Lower lobe of right lung (tissue), 2 donors: ENCODE measurements at regions not wholly inside any gene's neighbourhood (a gene's known extent, or its start where the extent isn't known, plus 50 kb on each side); places are given as distances from the start of the nearest gene placed in this dataset.
"Not testable (repeated sequence)": the region's sequence is repeated elsewhere in the genome, so short reads cannot be mapped to it uniquely, and the experiment has no call there.

Experiments
- ATAC-seq, 2 donors: fragments of 200-7000 bp; cut with Tn5 transposase; one replicate each; pipeline ENCODE4 v1.9.1; 2020 to 2022; ENCODE audit warnings: mild to moderate bottlenecking in 2 of 2, moderate library complexity in 2 of 2
- DNase-seq: peaks from one replicate; pipeline ENCODE4 v3.0.0-alpha.2; 2020
- H3K27ac ChIP-seq: fragments of 200-600 bp; one replicate; pipeline ENCODE4 v1.8.0; 2022
- H3K27me3 ChIP-seq: fragments of 200-600 bp; one replicate; pipeline ENCODE4 v1.8.0; 2022; ENCODE audit warnings: low read depth
- H3K36me3 ChIP-seq: fragments of 200-600 bp; one replicate; pipeline ENCODE4 v1.8.0; 2022; ENCODE audit warnings: mild to moderate bottlenecking
- H3K4me1 ChIP-seq: fragments of 200-600 bp; one replicate; pipeline ENCODE4 v1.8.0; 2022
- H3K4me3 ChIP-seq: fragments of 200-600 bp; one replicate; pipeline ENCODE4 v1.8.0; 2022; ENCODE audit warnings: mild to moderate bottlenecking
- H3K9me3 ChIP-seq: fragments of 200-600 bp; one replicate; pipeline ENCODE4 v1.8.0; 2022
- intact Hi-C: fragments of 100-400 bp; cut with DNase I; formaldehyde crosslinking; loops from one replicate; pipeline ENCODE4 v1.11.0; 2022
- TF ChIP-seq, protein P1 (sequence below): fragments of 200-600 bp; IDR thresholded peaks from one replicate; pipeline ENCODE4 v1.8.0; 2022; ENCODE audit warnings: antibody characterized with exemption, mild to moderate bottlenecking
- donor health status: DM: no; HTN: yes; CAD: no; lungs with severe emphysema.

- Histone ChIP-seq H3K4me1 (peaks cover 8% of the 10 kb centered on the region), H3K27ac (no peak overlapping the region), H3K9me3 (no peaks in the 10 kb centered on the region), H3K27me3 (no peaks in the 10 kb centered on the region), H3K36me3 (no peaks in the 10 kb centered on the region), H3K4me3 (no peak overlapping the region)
- intact Hi-C loops, result no loop called here
- ATAC-seq, result peak; percentile 23 to 42
- no peak for DNase-seq
- TF ChIP-seq, protein P1, sequence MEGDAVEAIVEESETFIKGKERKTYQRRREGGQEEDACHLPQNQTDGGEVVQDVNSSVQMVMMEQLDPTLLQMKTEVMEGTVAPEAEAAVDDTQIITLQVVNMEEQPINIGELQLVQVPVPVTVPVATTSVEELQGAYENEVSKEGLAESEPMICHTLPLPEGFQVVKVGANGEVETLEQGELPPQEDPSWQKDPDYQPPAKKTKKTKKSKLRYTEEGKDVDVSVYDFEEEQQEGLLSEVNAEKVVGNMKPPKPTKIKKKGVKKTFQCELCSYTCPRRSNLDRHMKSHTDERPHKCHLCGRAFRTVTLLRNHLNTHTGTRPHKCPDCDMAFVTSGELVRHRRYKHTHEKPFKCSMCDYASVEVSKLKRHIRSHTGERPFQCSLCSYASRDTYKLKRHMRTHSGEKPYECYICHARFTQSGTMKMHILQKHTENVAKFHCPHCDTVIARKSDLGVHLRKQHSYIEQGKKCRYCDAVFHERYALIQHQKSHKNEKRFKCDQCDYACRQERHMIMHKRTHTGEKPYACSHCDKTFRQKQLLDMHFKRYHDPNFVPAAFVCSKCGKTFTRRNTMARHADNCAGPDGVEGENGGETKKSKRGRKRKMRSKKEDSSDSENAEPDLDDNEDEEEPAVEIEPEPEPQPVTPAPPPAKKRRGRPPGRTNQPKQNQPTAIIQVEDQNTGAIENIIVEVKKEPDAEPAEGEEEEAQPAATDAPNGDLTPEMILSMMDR, result no peak
Measured at GRCh38 chr2:111522231-111522768, 361.7 kb downstream of the ANAPC1 start.

DNA sequence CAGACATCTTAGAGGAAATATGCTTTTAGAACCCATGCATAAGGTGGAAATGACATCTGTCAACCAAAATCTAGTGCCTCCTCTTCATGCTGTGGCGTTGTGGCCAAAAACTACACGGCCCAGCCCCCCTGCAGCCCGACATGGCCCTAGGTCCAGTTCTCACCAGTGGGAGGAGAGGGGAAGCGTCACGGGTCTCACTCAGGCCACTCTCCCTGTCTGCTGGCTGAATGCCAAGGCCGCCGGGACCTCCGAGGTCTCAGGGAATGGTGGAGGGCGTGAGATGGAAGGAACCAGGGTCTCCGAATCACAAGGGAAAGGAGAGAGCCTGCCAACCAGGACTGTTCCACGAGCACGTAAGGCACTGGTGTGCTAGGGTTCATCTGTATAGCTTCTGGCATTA lies 361.0 kb downstream of the ANAPC1 start:
- DNase-seq, result no peak

GRCh38 chr2:111525026-111525425 lies 359.0 kb downstream of the ANAPC1 start:
- H3K36me3 ChIP-seq, intact Hi-C loops, ATAC-seq, H3K9me3 ChIP-seq, H3K27me3 ChIP-seq, H3K4me1 ChIP-seq, H3K4me3 ChIP-seq, H3K27ac ChIP-seq, DNase-seq: not testable (repeated sequence)

More for the DNA sequence above, 361.0 kb downstream of the ANAPC1 start:
- Histone ChIP-seq H3K36me3 (no peaks in the 10 kb centered on the region), H3K9me3 (no peaks in the 10 kb centered on the region), H3K4me1 (peaks cover 8% of the 10 kb centered on the region), H3K27me3 (no peaks in the 10 kb centered on the region), H3K27ac (no peak overlapping the region), H3K4me3 (no peak overlapping the region)
- TF ChIP-seq, protein P1, result no peak
- intact Hi-C loops, result no loop called here
- ATAC-seq, result no peak

DNA sequence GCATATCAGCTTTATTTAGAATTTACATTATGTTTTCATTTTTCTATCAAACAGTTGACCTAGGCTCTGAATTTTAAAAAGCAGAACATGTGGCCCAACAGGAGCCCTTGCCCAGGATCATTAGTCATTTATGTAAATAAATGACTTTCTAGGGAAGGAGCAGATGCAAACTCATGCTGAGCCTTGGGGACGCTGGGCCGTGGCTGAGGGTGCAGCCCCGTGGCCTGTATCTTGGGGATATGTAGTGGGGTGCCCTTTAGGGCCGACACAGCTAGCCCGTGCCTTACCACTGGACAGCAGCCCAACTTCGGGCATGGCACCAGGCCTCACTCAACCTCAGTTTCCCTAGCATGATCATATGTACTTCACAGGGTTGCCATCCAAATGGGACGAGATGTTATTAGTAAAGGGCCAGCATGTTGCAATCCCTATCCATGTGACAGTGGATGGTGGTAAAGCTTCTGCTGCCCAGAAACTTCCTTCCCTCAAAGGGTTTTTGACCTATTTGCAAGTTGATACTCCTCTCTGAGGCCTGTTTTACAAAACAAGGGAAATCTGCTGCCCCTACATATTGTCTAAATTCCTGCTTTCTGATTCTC lies 357.9 kb downstream of the ANAPC1 start:
- H3K9me3 ChIP-seq, result not testable (repeated sequence)

DNA sequence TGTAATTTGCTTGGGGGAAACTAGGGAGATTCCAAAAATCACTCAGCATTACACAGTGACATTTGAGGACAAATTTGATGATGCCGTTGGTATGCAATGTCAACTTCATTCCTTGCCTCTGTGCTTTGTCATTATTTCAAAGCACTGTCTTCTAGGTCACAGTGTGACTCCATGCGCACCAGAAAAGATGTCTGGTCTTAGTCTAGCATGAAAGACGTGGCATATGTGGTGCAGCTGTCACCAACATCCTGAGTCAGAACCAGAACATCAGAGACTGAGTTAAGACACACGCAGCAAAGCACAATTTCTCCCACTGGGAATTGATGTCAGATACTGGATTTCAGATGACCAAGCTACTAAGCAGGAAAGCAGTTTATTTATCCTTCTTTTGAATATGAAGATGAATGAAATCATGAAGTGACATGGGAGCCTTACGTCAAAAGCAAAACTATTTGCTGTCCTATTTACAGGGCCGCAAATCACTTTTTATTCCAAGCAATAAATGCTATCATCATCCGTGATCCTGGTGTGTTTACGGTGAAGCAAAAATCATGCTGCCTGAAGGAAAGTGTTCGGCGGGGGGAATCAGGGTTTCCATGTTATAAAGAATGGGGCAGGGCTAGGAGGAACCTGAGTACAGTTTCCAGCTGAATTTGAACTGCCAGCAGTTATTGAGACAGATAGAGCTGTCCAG lies 356.1 kb downstream of the ANAPC1 start:
- H3K36me3 ChIP-seq, H3K9me3 ChIP-seq, intact Hi-C loops, H3K27ac ChIP-seq, DNase-seq, ATAC-seq, H3K4me3 ChIP-seq, H3K4me1 ChIP-seq, H3K27me3 ChIP-seq: not testable (repeated sequence)

More for the DNA sequence above, 357.9 kb downstream of the ANAPC1 start:
- intact Hi-C loops, H3K4me3 ChIP-seq, H3K27me3 ChIP-seq, H3K27ac ChIP-seq, H3K36me3 ChIP-seq, H3K4me1 ChIP-seq, DNase-seq: not testable (repeated sequence)
- ATAC-seq, result peak; percentile 43 to 53

DNA sequence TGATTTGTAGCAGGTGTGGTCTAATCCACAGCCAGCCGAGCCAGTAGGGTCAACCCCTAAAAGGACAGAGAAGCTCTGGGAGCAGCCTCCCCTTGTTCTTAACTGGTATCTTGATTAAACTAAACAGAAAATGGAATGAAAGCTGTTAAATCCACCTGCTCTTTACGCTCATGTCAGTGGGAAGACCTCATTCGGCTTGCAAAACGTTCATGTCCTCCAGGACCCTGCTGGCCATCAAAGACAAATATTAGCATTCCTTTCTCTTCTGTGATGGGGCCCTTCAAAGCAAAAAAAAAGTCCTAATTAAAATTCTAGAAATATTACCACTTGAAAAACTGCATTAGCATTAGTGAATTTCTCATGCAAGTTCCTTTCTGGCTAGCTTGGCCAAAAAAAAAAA lies 355.0 kb downstream of the ANAPC1 start:
- H3K27ac ChIP-seq, ATAC-seq, H3K36me3 ChIP-seq, intact Hi-C loops, H3K4me1 ChIP-seq, DNase-seq, H3K4me3 ChIP-seq, H3K27me3 ChIP-seq, H3K9me3 ChIP-seq: not testable (repeated sequence)

DNA sequence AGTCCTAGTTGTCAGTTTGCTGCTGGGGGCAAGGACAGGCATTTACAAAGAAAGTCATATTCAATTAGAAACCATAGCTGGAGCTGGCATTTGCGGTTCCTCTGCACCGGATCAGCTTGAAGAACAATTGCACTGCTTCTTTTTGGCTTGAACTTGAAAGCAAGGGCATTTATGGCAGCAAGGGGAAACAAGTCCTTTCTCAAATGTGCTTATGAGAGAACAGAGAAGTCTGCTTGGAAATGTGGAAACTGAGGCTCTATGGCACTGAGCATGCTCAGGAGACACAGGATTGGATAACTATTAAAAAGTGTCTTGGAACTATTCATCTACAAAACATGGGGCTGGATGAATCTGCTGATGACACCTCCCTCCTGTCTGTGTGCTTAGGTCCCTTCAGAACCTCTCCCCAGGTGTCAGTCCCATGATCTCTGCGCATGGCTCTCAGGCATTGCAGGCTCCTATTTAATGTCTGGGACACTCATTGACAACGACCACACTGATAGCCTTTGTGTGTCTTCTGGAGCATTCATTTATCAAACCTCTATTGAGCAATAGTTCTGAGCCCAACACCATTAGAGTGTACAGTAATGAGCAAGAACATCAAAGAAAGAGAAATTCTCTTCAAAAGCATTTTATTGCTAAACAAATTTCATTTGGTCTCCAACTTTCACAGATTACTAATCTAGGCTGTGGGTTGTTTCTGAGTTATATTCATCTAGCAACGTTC lies 353.6 kb downstream of the ANAPC1 start:
- ATAC-seq, H3K4me1 ChIP-seq, H3K27ac ChIP-seq, H3K4me3 ChIP-seq, H3K27me3 ChIP-seq, DNase-seq, H3K9me3 ChIP-seq, intact Hi-C loops, H3K36me3 ChIP-seq: not testable (repeated sequence)

GRCh38 chr2:111532682-111533556 lies 351.1 kb downstream of the ANAPC1 start:
- DNase-seq, H3K4me3 ChIP-seq, H3K9me3 ChIP-seq, intact Hi-C loops, ATAC-seq, H3K27me3 ChIP-seq, H3K36me3 ChIP-seq, H3K27ac ChIP-seq: not testable (repeated sequence)
- peaks cover 12% of the 10 kb centered on the region for H3K4me1 ChIP-seq

DNA sequence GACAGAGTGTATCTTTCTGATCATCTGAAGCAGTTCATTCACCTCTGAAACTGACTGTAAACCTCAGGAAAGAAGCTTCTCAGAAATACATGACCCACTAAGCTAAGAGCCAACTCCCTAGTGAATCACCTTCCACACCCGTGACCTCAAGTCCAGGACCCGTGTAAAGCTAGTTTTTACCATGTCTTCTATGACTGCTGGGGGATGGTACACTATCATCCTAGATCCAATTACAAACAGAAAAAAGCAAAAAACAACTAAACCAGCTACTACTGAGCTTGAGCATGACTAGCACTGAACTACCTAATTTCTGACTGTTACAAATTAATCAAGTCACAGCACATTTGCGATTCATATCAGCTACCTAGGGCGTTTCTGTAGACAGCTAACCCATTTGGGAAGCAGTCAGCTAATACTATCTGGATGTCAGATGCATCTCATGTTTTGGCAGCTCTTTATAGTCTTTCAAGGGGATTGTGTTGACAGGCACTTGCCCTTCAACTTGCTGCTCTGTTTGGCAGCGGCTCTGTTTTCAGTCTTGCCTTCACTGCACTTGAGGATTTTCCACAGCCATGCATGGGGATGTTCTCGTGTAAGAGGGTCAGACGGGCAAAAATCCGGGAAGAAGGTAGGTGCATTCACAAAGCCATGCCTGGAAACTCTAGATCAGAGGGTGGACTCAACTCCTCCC lies 350.3 kb downstream of the ANAPC1 start:
- H3K27me3 ChIP-seq, H3K36me3 ChIP-seq, H3K27ac ChIP-seq, ATAC-seq, H3K4me3 ChIP-seq, intact Hi-C loops, H3K9me3 ChIP-seq, DNase-seq: not testable (repeated sequence)
- H3K4me1 ChIP-seq, result peaks cover 12% of the 10 kb centered on the region
